Mesothelial cell of epicardium (in vitro differentiated cells): ENCODE measurements at regions not wholly inside any gene's neighbourhood (a gene's known extent, or its start where the extent isn't known, plus 50 kb on each side); places are given as distances from the start of the nearest gene placed in this dataset.

Source experiments
- DNase-seq, 2 experiments: peaks; one replicate each; pipeline ENCODE4 v3.0.0; 2021; ENCODE audit warnings: low spot score in 2 of 2; ENCODE audit not compliant: unreplicated experiment in 2 of 2
- H3K27ac Mint-ChIP-seq: 2 replicates; pipeline ENCODE4 v1.8.0; 2021; ENCODE audit warnings: mixed read lengths
- H3K27me3 Mint-ChIP-seq: 2 replicates; pipeline ENCODE4 v1.8.0; 2021; ENCODE audit warnings: low read depth, mixed read lengths
- H3K36me3 Mint-ChIP-seq: 2 replicates; pipeline ENCODE4 v1.8.0; 2021; ENCODE audit warnings: mixed read lengths
- H3K4me1 Mint-ChIP-seq: 2 replicates; pipeline ENCODE4 v1.8.0; 2021; ENCODE audit warnings: mixed read lengths
- H3K4me3 Mint-ChIP-seq: 2 replicates; pipeline ENCODE4 v1.8.0; 2021; ENCODE audit warnings: mild to moderate bottlenecking, moderate library complexity, mixed read lengths
- H3K9me3 Mint-ChIP-seq: 2 replicates; pipeline ENCODE4 v1.8.0; 2021; ENCODE audit warnings: mixed read lengths
- CTCF ChIP-seq: fragments of 200-600 bp; sonication (generic); IDR thresholded peaks from one replicate; pipeline ENCODE4 v1.5.0; 2021; ENCODE audit warnings: antibody characterized with exemption; ENCODE audit not compliant: unreplicated experiment

- DNase-seq, result no peak
- no peaks in the 10 kb centered on the region for H3K36me3 Mint-ChIP-seq
- H3K4me3 Mint-ChIP-seq, result no peak overlapping the region
- H3K27me3 Mint-ChIP-seq, result peaks cover 41% of the 10 kb centered on the region
- H3K27ac Mint-ChIP-seq, result no peak overlapping the region
- no peaks in the 10 kb centered on the region for H3K9me3 Mint-ChIP-seq
- no peaks in the 10 kb centered on the region for H3K4me1 Mint-ChIP-seq
- no peak for TF ChIP-seq CTCF
Measured at GRCh38 chr12:103043531-103044486, 86.3 kb downstream of the ASCL1 start.

GRCh38 chr12:103046154-103046553, 88.7 kb downstream of the ASCL1 start:
- H3K9me3 Mint-ChIP-seq, result no peaks in the 10 kb centered on the region
- no peak for TF ChIP-seq CTCF
- no peak overlapping the region for H3K27ac Mint-ChIP-seq
- H3K4me3 Mint-ChIP-seq, result no peak overlapping the region
- DNase-seq, result no peak
- H3K36me3 Mint-ChIP-seq, result no peaks in the 10 kb centered on the region
- no peaks in the 10 kb centered on the region for H3K4me1 Mint-ChIP-seq
- H3K27me3 Mint-ChIP-seq, result peaks cover 40% of the 10 kb centered on the region

DNA sequence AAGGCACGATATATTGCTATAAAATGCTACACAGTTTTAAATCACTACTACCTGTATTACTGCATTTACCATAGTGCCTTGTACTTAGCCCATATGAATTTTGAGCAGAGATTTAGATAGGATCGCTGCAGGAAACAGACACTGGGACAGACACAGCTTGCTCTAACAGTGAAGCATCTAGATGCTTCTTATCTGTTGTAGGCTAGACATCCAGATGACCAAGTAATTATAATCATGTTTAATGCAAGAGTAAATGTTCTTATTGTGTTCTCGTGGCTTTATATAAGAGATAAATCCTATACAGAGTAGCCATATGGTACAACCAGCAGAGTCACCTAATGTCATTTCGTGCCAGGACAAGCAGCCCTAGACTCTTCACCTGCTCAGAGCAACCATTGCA, 92.8 kb downstream of the ASCL1 start:
- Mint-ChIP-seq H3K27me3 (peaks cover 21% of the 10 kb centered on the region), H3K4me1 (no peaks in the 10 kb centered on the region), H3K36me3 (no peaks in the 10 kb centered on the region), H3K27ac (no peak overlapping the region), H3K9me3 (no peaks in the 10 kb centered on the region), H3K4me3 (no peak overlapping the region)
- no peak for TF ChIP-seq CTCF
- no peak for DNase-seq

DNA sequence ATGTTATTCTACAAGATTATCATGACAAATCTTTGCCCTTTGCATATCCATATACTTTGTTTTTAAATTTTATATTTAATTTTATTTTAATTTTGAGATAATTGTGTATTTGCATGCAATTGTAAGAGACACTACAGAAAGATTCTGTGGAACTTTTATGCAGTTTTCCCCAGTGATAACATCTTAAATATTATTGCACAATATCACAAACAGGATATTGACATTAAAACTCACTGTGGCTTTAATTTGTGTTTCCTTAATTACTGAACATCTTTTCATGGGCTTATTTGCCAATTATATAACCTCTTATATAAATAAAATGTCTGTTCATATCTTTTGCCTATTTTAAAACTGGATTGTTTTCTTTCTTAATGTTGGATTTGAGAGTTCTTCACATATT, 95.6 kb downstream of the ASCL1 start:
- H3K27me3 Mint-ChIP-seq, result peaks cover 28% of the 10 kb centered on the region
- TF ChIP-seq CTCF, result no peak
- DNase-seq, result no peak
- H3K36me3 Mint-ChIP-seq, result no peaks in the 10 kb centered on the region
- H3K4me1 Mint-ChIP-seq, result no peaks in the 10 kb centered on the region
- H3K27ac Mint-ChIP-seq, result no peak overlapping the region
- H3K4me3 Mint-ChIP-seq, result no peak overlapping the region
- peaks cover under 1% of the 10 kb centered on the region for H3K9me3 Mint-ChIP-seq

GRCh38 chr12:103073630-103074029, 116.2 kb downstream of the ASCL1 start:
- H3K4me1 Mint-ChIP-seq, result no peaks in the 10 kb centered on the region
- no peaks in the 10 kb centered on the region for H3K36me3 Mint-ChIP-seq
- H3K9me3 Mint-ChIP-seq, result peaks cover 27% of the 10 kb centered on the region
- no peak overlapping the region for H3K4me3 Mint-ChIP-seq
- TF ChIP-seq CTCF, result no peak
- no peaks in the 10 kb centered on the region for H3K27me3 Mint-ChIP-seq
- no peak for DNase-seq
- no peak overlapping the region for H3K27ac Mint-ChIP-seq
